SK-N-SH (cell line): ENCODE measurements at regions not wholly inside any gene's neighbourhood (a gene's known extent, or its start where the extent isn't known, plus 50 kb on each side); places are given as distances from the start of the nearest gene placed in this dataset.

ENCODE experiments used
- CHD2 ChIP-seq: fragments of 150-350 bp; IDR thresholded peaks from 2 replicates; pipeline ENCODE4 v1.6.1; 2018; ENCODE audit warnings: low read length; ENCODE audit not compliant: partially characterized antibody
- EP300 ChIP-seq, 2 experiments: IDR thresholded peaks; 2 replicates each; pipeline versions ENCODE4 v1.4.0 to v1.6.1; 2012; ENCODE audit warnings: borderline replicate concordance in 1 of 2, low read depth in 1 of 2, low read length in 1 of 2
- GABPA ChIP-seq: IDR thresholded peaks from 2 replicates; pipeline ENCODE4 v1.4.0; 2012; ENCODE audit warnings: low read depth, mild to moderate bottlenecking
- MXI1 ChIP-seq: IDR thresholded peaks from 2 replicates; pipeline ENCODE4 v1.6.1; 2012; ENCODE audit warnings: mild to moderate bottlenecking, low read depth, low read length, improper control_type of control experiment
- PBX3 ChIP-seq: IDR thresholded peaks from 2 replicates; pipeline ENCODE4; 2012
- POLR2AphosphoS5 ChIP-seq: IDR thresholded peaks from 2 replicates; pipeline ENCODE4 v1.6.1; 2012; ENCODE audit warnings: low read depth, low read length
- RAD21 ChIP-seq: IDR thresholded peaks from 2 replicates; pipeline ENCODE4 v1.6.1; 2012; ENCODE audit warnings: mild to moderate bottlenecking, low read length
- RCOR1 ChIP-seq: fragments of 150-350 bp; IDR thresholded peaks from 2 replicates; pipeline ENCODE4 v1.6.1; 2017; ENCODE audit warnings: antibody characterized with exemption, low read length
- SMC3 ChIP-seq: IDR thresholded peaks from 2 replicates; pipeline ENCODE4 v1.6.1; 2012; ENCODE audit warnings: low read depth, low read length, improper control_type of control experiment
- TCF12 ChIP-seq: IDR thresholded peaks from 2 replicates; pipeline ENCODE4 v1.4.0; 2012
- YY1 ChIP-seq: IDR thresholded peaks from 2 replicates; pipeline ENCODE4 v1.4.0; 2012; ENCODE audit warnings: low read depth, mild to moderate bottlenecking
- TF ChIP-seq, protein P1 (sequence below): fragments of 200-600 bp; sonication (generic); IDR thresholded peaks from 2 replicates; pipeline ENCODE4 v1.6.1; 2017; ENCODE audit warnings: antibody characterized with exemption, mild to moderate bottlenecking, moderate library complexity
- TF ChIP-seq, protein P2 (sequence below): IDR thresholded peaks from 2 replicates; pipeline ENCODE4 v1.6.1; 2012; ENCODE audit warnings: mild to moderate bottlenecking, low read depth, low read length, moderate library complexity

DNA sequence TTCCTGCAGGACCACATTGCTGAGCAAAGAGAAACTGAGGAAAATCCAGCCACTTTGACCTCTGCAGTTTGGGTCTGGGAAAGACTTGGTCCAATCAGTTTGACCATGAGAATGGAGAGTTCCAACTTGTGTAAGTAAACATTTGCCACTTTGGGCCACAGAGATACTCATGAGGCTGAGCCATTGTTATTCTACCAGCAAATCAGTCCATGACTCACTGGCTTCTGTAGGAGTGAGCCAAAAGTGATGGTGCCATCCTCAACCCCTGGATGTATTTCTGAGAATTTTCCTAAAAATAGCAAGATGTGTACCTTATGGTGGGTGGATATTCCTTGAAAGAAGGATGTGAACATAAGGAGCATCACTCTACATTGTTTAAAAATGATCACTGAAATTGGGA is 192.9 kb upstream of the OR4E1 start:
- TF ChIP-seq EP300 (IDR thresholded peaks at IDR 0.05; ENCODE audit: borderline replicate concordance in 1 of 2, low read depth in 1 of 2, low read length in 1 of 2) (no peak), PBX3 (no peak), GABPA (no peak), RAD21 (no peak), SMC3 (no peak), POLR2AphosphoS5 (no peak), RCOR1 (no peak), CHD2 (no peak), TCF12 (no peak), MXI1 (no peak), YY1 (no peak)
- TF ChIP-seq, protein P1, sequence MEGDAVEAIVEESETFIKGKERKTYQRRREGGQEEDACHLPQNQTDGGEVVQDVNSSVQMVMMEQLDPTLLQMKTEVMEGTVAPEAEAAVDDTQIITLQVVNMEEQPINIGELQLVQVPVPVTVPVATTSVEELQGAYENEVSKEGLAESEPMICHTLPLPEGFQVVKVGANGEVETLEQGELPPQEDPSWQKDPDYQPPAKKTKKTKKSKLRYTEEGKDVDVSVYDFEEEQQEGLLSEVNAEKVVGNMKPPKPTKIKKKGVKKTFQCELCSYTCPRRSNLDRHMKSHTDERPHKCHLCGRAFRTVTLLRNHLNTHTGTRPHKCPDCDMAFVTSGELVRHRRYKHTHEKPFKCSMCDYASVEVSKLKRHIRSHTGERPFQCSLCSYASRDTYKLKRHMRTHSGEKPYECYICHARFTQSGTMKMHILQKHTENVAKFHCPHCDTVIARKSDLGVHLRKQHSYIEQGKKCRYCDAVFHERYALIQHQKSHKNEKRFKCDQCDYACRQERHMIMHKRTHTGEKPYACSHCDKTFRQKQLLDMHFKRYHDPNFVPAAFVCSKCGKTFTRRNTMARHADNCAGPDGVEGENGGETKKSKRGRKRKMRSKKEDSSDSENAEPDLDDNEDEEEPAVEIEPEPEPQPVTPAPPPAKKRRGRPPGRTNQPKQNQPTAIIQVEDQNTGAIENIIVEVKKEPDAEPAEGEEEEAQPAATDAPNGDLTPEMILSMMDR, result no peak
- TF ChIP-seq, protein P2, sequence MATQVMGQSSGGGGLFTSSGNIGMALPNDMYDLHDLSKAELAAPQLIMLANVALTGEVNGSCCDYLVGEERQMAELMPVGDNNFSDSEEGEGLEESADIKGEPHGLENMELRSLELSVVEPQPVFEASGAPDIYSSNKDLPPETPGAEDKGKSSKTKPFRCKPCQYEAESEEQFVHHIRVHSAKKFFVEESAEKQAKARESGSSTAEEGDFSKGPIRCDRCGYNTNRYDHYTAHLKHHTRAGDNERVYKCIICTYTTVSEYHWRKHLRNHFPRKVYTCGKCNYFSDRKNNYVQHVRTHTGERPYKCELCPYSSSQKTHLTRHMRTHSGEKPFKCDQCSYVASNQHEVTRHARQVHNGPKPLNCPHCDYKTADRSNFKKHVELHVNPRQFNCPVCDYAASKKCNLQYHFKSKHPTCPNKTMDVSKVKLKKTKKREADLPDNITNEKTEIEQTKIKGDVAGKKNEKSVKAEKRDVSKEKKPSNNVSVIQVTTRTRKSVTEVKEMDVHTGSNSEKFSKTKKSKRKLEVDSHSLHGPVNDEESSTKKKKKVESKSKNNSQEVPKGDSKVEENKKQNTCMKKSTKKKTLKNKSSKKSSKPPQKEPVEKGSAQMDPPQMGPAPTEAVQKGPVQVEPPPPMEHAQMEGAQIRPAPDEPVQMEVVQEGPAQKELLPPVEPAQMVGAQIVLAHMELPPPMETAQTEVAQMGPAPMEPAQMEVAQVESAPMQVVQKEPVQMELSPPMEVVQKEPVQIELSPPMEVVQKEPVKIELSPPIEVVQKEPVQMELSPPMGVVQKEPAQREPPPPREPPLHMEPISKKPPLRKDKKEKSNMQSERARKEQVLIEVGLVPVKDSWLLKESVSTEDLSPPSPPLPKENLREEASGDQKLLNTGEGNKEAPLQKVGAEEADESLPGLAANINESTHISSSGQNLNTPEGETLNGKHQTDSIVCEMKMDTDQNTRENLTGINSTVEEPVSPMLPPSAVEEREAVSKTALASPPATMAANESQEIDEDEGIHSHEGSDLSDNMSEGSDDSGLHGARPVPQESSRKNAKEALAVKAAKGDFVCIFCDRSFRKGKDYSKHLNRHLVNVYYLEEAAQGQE, result no peak
